H1 (cell line): ENCODE measurements at regions not wholly inside any gene's neighbourhood (a gene's known extent, or its start where the extent isn't known, plus 50 kb on each side); places are given as distances from the start of the nearest gene placed in this dataset.

ENCODE experiments used
- ATF2 ChIP-seq: IDR thresholded peaks from 2 replicates; pipeline ENCODE4 v1.6.1; 2012; ENCODE audit warnings: low read length, inconsistent platforms
- BCL11A ChIP-seq, 2 experiments: IDR thresholded peaks; one replicate each; pipeline ENCODE4 v1.6.1; 2011; ENCODE audit warnings: low read depth in 2 of 2, low read length in 2 of 2, mild to moderate bottlenecking in 2 of 2
- CTCF ChIP-seq, 3 experiments: IDR thresholded peaks; 1 replicate in 2 of 3; 2 replicates in 1 of 3; pipeline versions ENCODE4 v1.5.1 to v1.6.1; 2011; ENCODE audit warnings: low read length in 3 of 3, mild to moderate bottlenecking in 3 of 3, inconsistent platforms in 2 of 3, low read depth in 1 of 3, moderate library complexity in 1 of 3; ENCODE audit not compliant: insufficient read depth in 1 of 3; ENCODE audit errors: control extremely low read depth in 1 of 3
- HDAC2 ChIP-seq, 2 experiments: fragments of 300-600 bp in 1 of 2; sonication (generic) in 1 of 2; IDR thresholded peaks; 2 replicates each; pipeline ENCODE4 v1.6.1; 2011 to 2012; ENCODE audit warnings: low read depth in 2 of 2, low read length in 2 of 2, mild to moderate bottlenecking in 2 of 2, moderate library complexity in 2 of 2, borderline replicate concordance in 1 of 2, inconsistent platforms in 1 of 2
- NRF1 ChIP-seq: IDR thresholded peaks from 2 replicates; pipeline ENCODE4 v1.6.1; 2011; ENCODE audit warnings: mild to moderate bottlenecking, low read depth, low read length, improper control_type of control experiment
- SIN3A ChIP-seq, 2 experiments: IDR thresholded peaks in 1 of 2; conservative IDR thresholded peaks in 1 of 2; 2 replicates each; pipeline ENCODE4 v1.6.1; 2011 to 2012; ENCODE audit warnings: low read length in 2 of 2, improper control_type of control experiment in 1 of 2, low read depth in 1 of 2, mild to moderate bottlenecking in 1 of 2
- SP2 ChIP-seq: IDR thresholded peaks from 2 replicates; pipeline ENCODE4 v1.6.1; 2012; ENCODE audit warnings: mild to moderate bottlenecking, low read length, inconsistent platforms
- SP4 ChIP-seq: IDR thresholded peaks from 2 replicates; pipeline ENCODE4 v1.6.1; 2012; ENCODE audit warnings: low read length, inconsistent platforms

- TF ChIP-seq CTCF (IDR thresholded peaks at IDR 0.05; ENCODE audit: control extremely low read depth in 1 of 3, insufficient read depth in 1 of 3, low read depth in 1 of 3, low read length in 3 of 3) (no peak), HDAC2 (IDR thresholded peaks at IDR 0.05; ENCODE audit: borderline replicate concordance in 1 of 2, low read depth in 2 of 2, low read length in 2 of 2) (no peak), SP4 (no peak), BCL11A (IDR thresholded peaks at IDR 0.05; ENCODE audit: low read depth in 2 of 2, low read length in 2 of 2) (no peak), SIN3A (conservative IDR thresholded peaks at IDR 0.05 in 1 of 2, IDR thresholded peaks at IDR 0.05 in 1 of 2; ENCODE audit: low read depth in 1 of 2, low read length in 2 of 2) (no peak), SP2 (no peak), NRF1 (no peak), ATF2 (no peak)
Observed at GRCh38 chr12:105942281-105942680, 196.5 kb downstream of the NUAK1 start (continued).
